GM12864 (cell line): ENCODE measurements at regions not wholly inside any gene's neighbourhood (a gene's known extent, or its start where the extent isn't known, plus 50 kb on each side); places are given as distances from the start of the nearest gene placed in this dataset.

Source experiments
- DNase-seq: peaks from one replicate; pipeline ENCODE4 v3.0.0-alpha.2; 2011; ENCODE audit warnings: low read depth
- H3K4me3 ChIP-seq: 2 replicates; pipeline ENCODE4 v1.5.1; 2011; ENCODE audit warnings: mild to moderate bottlenecking, low read depth, low read length, control low read depth
- CTCF ChIP-seq: IDR thresholded peaks from 2 replicates; pipeline ENCODE4 v1.5.1; 2011; ENCODE audit warnings: low read depth, mild to moderate bottlenecking, moderate library complexity, low read length, control low read depth, inconsistent platforms; ENCODE audit errors: missing control alignments

- DNase-seq: no peak
- TF ChIP-seq CTCF: no peak
- no peak overlapping the region for H3K4me3 ChIP-seq
Observed at GRCh38 chr12:17416748-17417147, 673.2 kb downstream of the RERGL start.

GRCh38 chr12:17414596-17414995 lies 675.4 kb downstream of the RERGL start:
- no peak for TF ChIP-seq CTCF
- no peak for DNase-seq
- H3K4me3 ChIP-seq: no peak overlapping the region

GRCh38 chr12:17411662-17412061 lies 678.3 kb downstream of the RERGL start:
- no peak overlapping the region for H3K4me3 ChIP-seq

GRCh38 chr12:17388679-17389078 lies 701.3 kb downstream of the RERGL start:
- TF ChIP-seq CTCF: no peak
- DNase-seq: no peak
- H3K4me3 ChIP-seq: no peak overlapping the region

More at GRCh38 chr12:17411662-17412061, 678.3 kb downstream of the RERGL start:
- no peak for DNase-seq
- TF ChIP-seq CTCF: no peak

GRCh38 chr12:17383321-17383720 lies 706.7 kb downstream of the RERGL start:
- no peak overlapping the region for H3K4me3 ChIP-seq
- DNase-seq: no peak
- TF ChIP-seq CTCF: no peak

- TF ChIP-seq CTCF: no peak
- DNase-seq: no peak
- H3K4me3 ChIP-seq: no peak overlapping the region
Observed at GRCh38 chr12:17381211-17381610, 708.8 kb downstream of the RERGL start.

- DNase-seq: no peak
- H3K4me3 ChIP-seq: no peak overlapping the region
- no peak for TF ChIP-seq CTCF
Observed at GRCh38 chr12:17372508-17372907, 717.5 kb downstream of the RERGL start.
